HL-60 (cell line): ENCODE measurements at regions not wholly inside any gene's neighbourhood (a gene's known extent, or its start where the extent isn't known, plus 50 kb on each side); places are given as distances from the start of the nearest gene placed in this dataset.

Source experiments
- CTCF ChIP-seq: IDR thresholded peaks from one replicate; pipeline ENCODE4 v1.5.1; 2011; ENCODE audit warnings: low read length, control low read depth, inconsistent platforms; ENCODE audit not compliant: insufficient read depth
- GABPA ChIP-seq: IDR thresholded peaks from 2 replicates; pipeline ENCODE4 v1.6.1; 2012; ENCODE audit warnings: low read depth
- POLR2AphosphoS5 ChIP-seq: IDR thresholded peaks from 2 replicates; pipeline ENCODE4 v1.6.1; 2012; ENCODE audit warnings: low read depth
- REST ChIP-seq: IDR thresholded peaks from 2 replicates; pipeline ENCODE4 v1.6.1; 2012; ENCODE audit warnings: low read depth; ENCODE audit not compliant: insufficient replicate concordance

GRCh38 chr20:11048739-11049138 lies 374.9 kb upstream of the JAG1 start:
- TF ChIP-seq CTCF = no peak
- no peak for TF ChIP-seq REST
- TF ChIP-seq POLR2AphosphoS5 = no peak
- TF ChIP-seq GABPA = no peak
